B cell (primary cell): ENCODE measurements at regions not wholly inside any gene's neighbourhood (a gene's known extent, or its start where the extent isn't known, plus 50 kb on each side); places are given as distances from the start of the nearest gene placed in this dataset.

ENCODE experiments used
- EZH2 ChIP-seq: IDR thresholded peaks from 2 replicates; pipeline ENCODE4 v1.6.1; 2012; ENCODE audit warnings: borderline replicate concordance, low read depth, mild to moderate bottlenecking, moderate library complexity, low read length; ENCODE audit not compliant: insufficient read depth, poor library complexity, severe bottlenecking
- TF ChIP-seq, protein P1 (sequence below): fragments of 200-600 bp; IDR thresholded peaks from one replicate; pipeline ENCODE4 v1.8.0; 2022; ENCODE audit warnings: antibody characterized with exemption, mild to moderate bottlenecking

- TF ChIP-seq, protein P1, sequence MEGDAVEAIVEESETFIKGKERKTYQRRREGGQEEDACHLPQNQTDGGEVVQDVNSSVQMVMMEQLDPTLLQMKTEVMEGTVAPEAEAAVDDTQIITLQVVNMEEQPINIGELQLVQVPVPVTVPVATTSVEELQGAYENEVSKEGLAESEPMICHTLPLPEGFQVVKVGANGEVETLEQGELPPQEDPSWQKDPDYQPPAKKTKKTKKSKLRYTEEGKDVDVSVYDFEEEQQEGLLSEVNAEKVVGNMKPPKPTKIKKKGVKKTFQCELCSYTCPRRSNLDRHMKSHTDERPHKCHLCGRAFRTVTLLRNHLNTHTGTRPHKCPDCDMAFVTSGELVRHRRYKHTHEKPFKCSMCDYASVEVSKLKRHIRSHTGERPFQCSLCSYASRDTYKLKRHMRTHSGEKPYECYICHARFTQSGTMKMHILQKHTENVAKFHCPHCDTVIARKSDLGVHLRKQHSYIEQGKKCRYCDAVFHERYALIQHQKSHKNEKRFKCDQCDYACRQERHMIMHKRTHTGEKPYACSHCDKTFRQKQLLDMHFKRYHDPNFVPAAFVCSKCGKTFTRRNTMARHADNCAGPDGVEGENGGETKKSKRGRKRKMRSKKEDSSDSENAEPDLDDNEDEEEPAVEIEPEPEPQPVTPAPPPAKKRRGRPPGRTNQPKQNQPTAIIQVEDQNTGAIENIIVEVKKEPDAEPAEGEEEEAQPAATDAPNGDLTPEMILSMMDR = no peak
- no peak for TF ChIP-seq EZH2
Measured at GRCh38 chr5:179497636-179498340, 52.6 kb upstream of the RUFY1 start.
